GM12891 (cell line): ENCODE measurements at regions not wholly inside any gene's neighbourhood (a gene's known extent, or its start where the extent isn't known, plus 50 kb on each side); places are given as distances from the start of the nearest gene placed in this dataset.

Experiments
- PAX5 ChIP-seq: IDR thresholded peaks from 2 replicates; pipeline ENCODE4 v1.6.1; 2011; ENCODE audit warnings: low read length, moderate library complexity, mild to moderate bottlenecking; ENCODE audit not compliant: insufficient read depth, severe bottlenecking
- POLR2A ChIP-seq: IDR thresholded peaks from 2 replicates; pipeline ENCODE4 v1.6.1; 2011; ENCODE audit warnings: low read depth, low read length, control low read depth
- POLR2AphosphoS5 ChIP-seq: IDR thresholded peaks from 2 replicates; pipeline ENCODE4 v1.6.1; 2011; ENCODE audit warnings: low read depth, low read length, control low read depth
- POU2F2 ChIP-seq: IDR thresholded peaks from 2 replicates; pipeline ENCODE4 v1.6.1; 2011; ENCODE audit warnings: low read depth, mild to moderate bottlenecking, control low read depth, low read length, moderate library complexity
- SPI1 ChIP-seq: IDR thresholded peaks from 2 replicates; pipeline ENCODE4 v1.6.1; 2011; ENCODE audit warnings: low read depth, low read length, control low read depth
- TAF1 ChIP-seq: IDR thresholded peaks from 2 replicates; pipeline ENCODE4 v1.6.1; 2011; ENCODE audit warnings: low read depth, low read length, control low read depth

DNA sequence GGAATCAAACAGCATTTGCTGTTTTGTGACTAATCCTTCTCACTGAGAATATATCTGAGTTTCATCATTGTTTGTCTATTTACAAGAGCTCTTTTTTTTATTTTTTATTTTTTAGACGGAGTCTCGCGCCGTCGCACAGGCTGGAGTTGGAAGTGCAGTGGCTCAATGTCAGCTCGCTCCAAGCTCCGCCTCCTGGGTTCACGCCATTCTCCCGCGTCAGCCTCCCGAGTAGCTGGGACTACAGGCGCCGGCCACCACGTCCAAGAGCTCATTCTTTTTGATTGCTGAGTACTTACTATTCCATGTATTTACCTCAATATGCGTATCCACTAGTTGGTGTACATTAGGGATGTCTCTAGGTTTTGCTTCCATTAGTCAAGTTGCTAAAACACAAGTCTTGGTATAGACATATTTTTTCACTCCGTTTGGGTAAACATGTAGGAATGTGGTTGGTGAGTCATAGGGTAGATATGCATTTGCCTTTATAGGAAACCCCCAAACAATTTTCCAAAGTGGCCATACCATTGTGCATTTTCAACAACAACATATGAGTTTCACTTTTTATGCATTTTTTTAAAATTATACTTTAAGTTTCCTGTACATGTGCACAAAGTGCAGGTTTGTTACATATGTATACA, 1005.0 kb upstream of the CDH10 start:
- TF ChIP-seq PAX5 (no peak), POLR2A (no peak), POLR2AphosphoS5 (no peak), TAF1 (no peak), SPI1 (no peak), POU2F2 (no peak)
